ENCODE measurements at regions not wholly inside any gene's neighbourhood (a gene's known extent, or its start where the extent isn't known, plus 50 kb on each side); places are given as distances from the start of the nearest gene placed in this dataset.

- Mint-ChIP-seq H3K9me3 (peaks cover 0 to 12% (median 2%) of the 10 kb centered on the region in 7 donors), H3K4me3 (no peak overlapping the region), H3K27me3 (ENCODE audit: low read depth in 3 of 3) (peaks cover 0 to 4% (median 1%) of the 10 kb centered on the region in 3 donors), H3K27ac (no peak overlapping the region), H3K4me1 (no peaks in the 10 kb centered on the region), H3K36me3 (no peaks in the 10 kb centered on the region)
- Histone ChIP-seq H3K9me3 (replicated peaks in 1 of 2; ENCODE audit: control insufficient read depth in 1 of 2, insufficient read depth in 1 of 2, low read length in 2 of 2) (no peaks in the 10 kb centered on the region), H2AFZ (ENCODE audit: insufficient read depth, low read depth, low read length, poor library complexity, severe bottlenecking) (no peak overlapping the region), H3K27me3 (ENCODE audit: control insufficient read depth in 2 of 2, insufficient read depth in 2 of 2, low read length in 2 of 2) (no peaks in the 10 kb centered on the region), H3K4me3 (replicated peaks in 1 of 3; ENCODE audit: low read depth in 2 of 3, low read length in 3 of 3) (no peak overlapping the region), H3K36me3 (replicated peaks in 1 of 2; ENCODE audit: control insufficient read depth in 1 of 2, insufficient read depth in 2 of 2, low read length in 2 of 2) (no peaks in the 10 kb centered on the region), H3K79me2 (ENCODE audit: insufficient read depth, low read length) (no peaks in the 10 kb centered on the region), H3K9ac (ENCODE audit: insufficient read depth, low read length, poor library complexity, severe bottlenecking) (no peak overlapping the region), H3K4me2 (replicated peaks; ENCODE audit: extremely low read depth, low read length, poor library complexity, severe bottlenecking) (no peak overlapping the region), H3K4me1 (ENCODE audit: control insufficient read depth in 1 of 2, insufficient read depth in 2 of 2, low read length in 2 of 2) (no peaks in the 10 kb centered on the region), H3K27ac (ENCODE audit: low read depth in 1 of 2, low read length in 2 of 2) (no peak overlapping the region), H4K20me1 (ENCODE audit: insufficient read depth, low read length) (no peaks in the 10 kb centered on the region)
- TF ChIP-seq, protein P1, sequence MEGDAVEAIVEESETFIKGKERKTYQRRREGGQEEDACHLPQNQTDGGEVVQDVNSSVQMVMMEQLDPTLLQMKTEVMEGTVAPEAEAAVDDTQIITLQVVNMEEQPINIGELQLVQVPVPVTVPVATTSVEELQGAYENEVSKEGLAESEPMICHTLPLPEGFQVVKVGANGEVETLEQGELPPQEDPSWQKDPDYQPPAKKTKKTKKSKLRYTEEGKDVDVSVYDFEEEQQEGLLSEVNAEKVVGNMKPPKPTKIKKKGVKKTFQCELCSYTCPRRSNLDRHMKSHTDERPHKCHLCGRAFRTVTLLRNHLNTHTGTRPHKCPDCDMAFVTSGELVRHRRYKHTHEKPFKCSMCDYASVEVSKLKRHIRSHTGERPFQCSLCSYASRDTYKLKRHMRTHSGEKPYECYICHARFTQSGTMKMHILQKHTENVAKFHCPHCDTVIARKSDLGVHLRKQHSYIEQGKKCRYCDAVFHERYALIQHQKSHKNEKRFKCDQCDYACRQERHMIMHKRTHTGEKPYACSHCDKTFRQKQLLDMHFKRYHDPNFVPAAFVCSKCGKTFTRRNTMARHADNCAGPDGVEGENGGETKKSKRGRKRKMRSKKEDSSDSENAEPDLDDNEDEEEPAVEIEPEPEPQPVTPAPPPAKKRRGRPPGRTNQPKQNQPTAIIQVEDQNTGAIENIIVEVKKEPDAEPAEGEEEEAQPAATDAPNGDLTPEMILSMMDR (IDR thresholded peaks at IDR 0.05) = no peak
- DNase-seq = no peak
- intact Hi-C loops (cut with micrococcal nuclease) = no loop called here
- WGBS (ENCODE audit: insufficient coverage) = 100% methylated on average over 1 of the region's 6 CpGs
Measured at GRCh38 chr5:158277276-158277675, 418.3 kb upstream of the CLINT1 start.

DNA sequence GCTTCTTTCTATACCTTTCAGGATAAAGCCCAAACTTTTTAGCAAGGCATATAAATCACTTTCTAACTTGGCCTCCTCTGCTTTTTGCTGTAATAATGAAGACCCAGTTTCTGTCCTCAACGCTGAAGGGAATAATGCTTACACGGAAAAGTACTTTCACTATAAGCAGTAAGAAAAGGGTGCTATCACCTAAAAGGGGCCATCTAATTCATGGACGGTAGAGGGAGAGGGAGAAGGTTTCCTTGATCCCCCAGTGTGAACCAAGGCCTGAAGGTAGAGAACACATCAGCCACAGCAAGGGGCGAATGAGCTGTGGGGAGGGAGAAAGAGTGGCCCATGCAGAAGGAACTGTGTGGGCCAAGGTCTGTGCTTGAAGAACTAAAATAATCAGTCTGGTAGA lies 417.7 kb upstream of the CLINT1 start:
- no peak for DNase-seq
- TF ChIP-seq, protein P1 (IDR thresholded peaks at IDR 0.05) = no peak
- Histone ChIP-seq H3K27me3 (ENCODE audit: control insufficient read depth in 2 of 2, insufficient read depth in 2 of 2, low read length in 2 of 2) (no peaks in the 10 kb centered on the region), H3K4me2 (replicated peaks; ENCODE audit: extremely low read depth, low read length, poor library complexity, severe bottlenecking) (no peak overlapping the region), H4K20me1 (ENCODE audit: insufficient read depth, low read length) (no peaks in the 10 kb centered on the region), H3K4me1 (ENCODE audit: control insufficient read depth in 1 of 2, insufficient read depth in 2 of 2, low read length in 2 of 2) (no peaks in the 10 kb centered on the region), H3K9ac (ENCODE audit: insufficient read depth, low read length, poor library complexity, severe bottlenecking) (no peak overlapping the region), H3K27ac (ENCODE audit: low read depth in 1 of 2, low read length in 2 of 2) (no peak overlapping the region), H3K36me3 (replicated peaks in 1 of 2; ENCODE audit: control insufficient read depth in 1 of 2, insufficient read depth in 2 of 2, low read length in 2 of 2) (no peaks in the 10 kb centered on the region), H3K79me2 (ENCODE audit: insufficient read depth, low read length) (no peaks in the 10 kb centered on the region), H2AFZ (ENCODE audit: insufficient read depth, low read depth, low read length, poor library complexity, severe bottlenecking) (no peak overlapping the region), H3K9me3 (replicated peaks in 1 of 2; ENCODE audit: control insufficient read depth in 1 of 2, insufficient read depth in 1 of 2, low read length in 2 of 2) (no peaks in the 10 kb centered on the region), H3K4me3 (replicated peaks in 1 of 3; ENCODE audit: low read depth in 2 of 3, low read length in 3 of 3) (no peak overlapping the region)
- Mint-ChIP-seq H3K27ac (no peak overlapping the region), H3K36me3 (no peaks in the 10 kb centered on the region), H3K4me1 (no peaks in the 10 kb centered on the region), H3K9me3 (peaks cover 0 to 12% (median 2%) of the 10 kb centered on the region in 7 donors), H3K27me3 (ENCODE audit: low read depth in 3 of 3) (peaks cover 0 to 7% (median 1%) of the 10 kb centered on the region in 3 donors), H3K4me3 (no peak overlapping the region)
- intact Hi-C loops (cut with micrococcal nuclease) = no loop called here
- 71% methylated on average over 1 of the region's 4 CpGs for WGBS (ENCODE audit: insufficient coverage)
